Testis (tissue), 2 donors: ENCODE measurements at regions not wholly inside any gene's neighbourhood (a gene's known extent, or its start where the extent isn't known, plus 50 kb on each side); places are given as distances from the start of the nearest gene placed in this dataset.

Source experiments
- DNase-seq: peaks from one replicate; pipeline ENCODE4 v3.0.0-alpha.2; 2019
- H3K27ac ChIP-seq, 2 donors: fragments of 200-600 bp; sonication (generic); one replicate each; pipeline ENCODE4 v1.5.1; 2019
- H3K27me3 ChIP-seq: fragments of 200-600 bp; sonication (generic); one replicate; pipeline ENCODE4 v1.5.1; 2019
- H3K36me3 ChIP-seq: fragments of 200-600 bp; sonication (generic); one replicate; pipeline ENCODE4 v1.5.1; 2017; ENCODE audit warnings: low read depth; ENCODE audit errors: missing control alignments
- H3K4me1 ChIP-seq: fragments of 200-600 bp; sonication (generic); one replicate; pipeline ENCODE4 v1.5.1; 2019
- H3K4me3 ChIP-seq, 2 donors: fragments of 200-600 bp; sonication (generic); one replicate each; pipeline ENCODE4 v1.5.1; 2017 to 2019
- H3K9me3 ChIP-seq: fragments of 200-600 bp; sonication (generic); one replicate; pipeline ENCODE4 v1.5.1; 2017
- CTCF ChIP-seq, 3 experiments: fragments of 450-650 bp in 2 of 3; fragments of 200-600 bp in 1 of 3; sonication (generic) in 1 of 3; IDR thresholded peaks; one replicate each; pipeline ENCODE4 v1.5.1; 2016 to 2019; ENCODE audit warnings: antibody characterized with exemption in 3 of 3, mild to moderate bottlenecking in 2 of 3, moderate library complexity in 1 of 3
- POLR2A ChIP-seq: fragments of 450-650 bp; IDR thresholded peaks from one replicate; pipeline ENCODE4 v1.6.1; 2017; ENCODE audit warnings: antibody characterized with exemption, mild to moderate bottlenecking, moderate library complexity
- WGBS, 2 donors: methylation state at CpG; one replicate each; pipeline ENCODE4 v1.1.5; 2018; 5-methylcytosine and 5-hydroxymethylcytosine counted together
- intact Hi-C: fragments of 100-400 bp; cut with DNase I; formaldehyde crosslinking; loops from one replicate; pipeline ENCODE4 v1.15.1; 2023; ENCODE audit warnings: low total_unique reads

GRCh38 chr2:66982766-66983165 lies 414.4 kb upstream of the ETAA1 start:
- no peak for TF ChIP-seq CTCF (IDR thresholded peaks at IDR 0.05)
- no peaks in the 10 kb centered on the region for H3K27me3 ChIP-seq
- H3K4me1 ChIP-seq, result no peaks in the 10 kb centered on the region
- intact Hi-C loops, result no loop called here
- H3K9me3 ChIP-seq, result no peaks in the 10 kb centered on the region
- H3K4me3 ChIP-seq, result no peak overlapping the region
- no peak for DNase-seq
- no peaks in the 10 kb centered on the region for H3K36me3 ChIP-seq
- no peak overlapping the region for H3K27ac ChIP-seq

- TF ChIP-seq CTCF (IDR thresholded peaks at IDR 0.05), result no peak
- TF ChIP-seq POLR2A, result no peak
- Histone ChIP-seq H3K9me3 (no peaks in the 10 kb centered on the region), H3K4me3 (no peak overlapping the region), H3K4me1 (no peaks in the 10 kb centered on the region), H3K27ac (no peak overlapping the region), H3K27me3 (no peaks in the 10 kb centered on the region), H3K36me3 (no peaks in the 10 kb centered on the region)
- no peak for DNase-seq
- intact Hi-C loops, result no loop called here
These were observed 412.3 kb upstream of the ETAA1 start for GRCh38 chr2:66984864-66985263.

GRCh38 chr2:66985906-66986305 lies 411.2 kb upstream of the ETAA1 start:
- H3K27ac ChIP-seq, result no peak overlapping the region
- H3K4me3 ChIP-seq, result no peak overlapping the region
- no peaks in the 10 kb centered on the region for H3K4me1 ChIP-seq
- WGBS, 2 donors, result 35 to 45% methylated on average over 1 of the region's 1 CpG
- H3K9me3 ChIP-seq, result no peaks in the 10 kb centered on the region
- intact Hi-C loops, result no loop called here
- no peak for DNase-seq
- TF ChIP-seq POLR2A (no peak), CTCF (IDR thresholded peaks at IDR 0.05) (no peak)
- H3K27me3 ChIP-seq, result no peaks in the 10 kb centered on the region
- no peaks in the 10 kb centered on the region for H3K36me3 ChIP-seq

GRCh38 chr2:66987733-66988132 lies 409.4 kb upstream of the ETAA1 start:
- WGBS, 2 donors, result 72 to 78% methylated on average over 4 of the region's 4 CpGs
- no peaks in the 10 kb centered on the region for H3K36me3 ChIP-seq
- TF ChIP-seq POLR2A, result no peak
- TF ChIP-seq CTCF (IDR thresholded peaks at IDR 0.05), result no peak
- no peaks in the 10 kb centered on the region for H3K9me3 ChIP-seq
- H3K27me3 ChIP-seq, result no peaks in the 10 kb centered on the region
- intact Hi-C loops, result no loop called here
- DNase-seq, result no peak
- no peak overlapping the region for H3K4me3 ChIP-seq
- H3K4me1 ChIP-seq, result no peaks in the 10 kb centered on the region
- no peak overlapping the region for H3K27ac ChIP-seq

GRCh38 chr2:66994654-66995053 lies 402.5 kb upstream of the ETAA1 start:
- no peak overlapping the region for H3K27ac ChIP-seq
- intact Hi-C loops, result no loop called here
- WGBS, 2 donors, result 64 to 73% methylated on average over 1 of the region's 1 CpG

More at GRCh38 chr2:66994654-66995053, 402.5 kb upstream of the ETAA1 start:
- TF ChIP-seq POLR2A (no peak), CTCF (IDR thresholded peaks at IDR 0.05) (no peak)
- no peak for DNase-seq
- Histone ChIP-seq H3K27me3 (no peaks in the 10 kb centered on the region), H3K4me1 (no peaks in the 10 kb centered on the region), H3K9me3 (no peaks in the 10 kb centered on the region), H3K36me3 (no peaks in the 10 kb centered on the region), H3K4me3 (no peak overlapping the region)
